ENCODE measurements at regions not wholly inside any gene's neighbourhood (a gene's known extent, or its start where the extent isn't known, plus 50 kb on each side); places are given as distances from the start of the nearest gene placed in this dataset.

GRCh38 chr12:115430636-115431035, 746.7 kb upstream of the TBX3 start:
- no peak for DNase-seq (ENCODE audit: low read depth, low spot score)

- no peak for DNase-seq (ENCODE audit: low read depth, low spot score)
These were observed 742.8 kb upstream of the TBX3 start for GRCh38 chr12:115426732-115427131.

- no peak for DNase-seq (ENCODE audit: low read depth, low spot score)
These were observed 740.0 kb upstream of the TBX3 start for GRCh38 chr12:115424003-115424402.

- DNase-seq (ENCODE audit: low read depth, low spot score), result no peak
These were observed 739.6 kb upstream of the TBX3 start for GRCh38 chr12:115423546-115423987.

- no peak for DNase-seq (ENCODE audit: low read depth, low spot score)
These were observed 739.0 kb upstream of the TBX3 start for GRCh38 chr12:115422845-115423545.

GRCh38 chr12:115421796-115422709, 738.1 kb upstream of the TBX3 start:
- no peak for DNase-seq (ENCODE audit: low read depth, low spot score)

- no peak for DNase-seq (ENCODE audit: low read depth, low spot score)
These were observed 737.4 kb upstream of the TBX3 start for GRCh38 chr12:115421350-115421749.

- no peak for DNase-seq (ENCODE audit: low read depth, low spot score)
These were observed 735.2 kb upstream of the TBX3 start for GRCh38 chr12:115419145-115419646.

- no peak for DNase-seq (ENCODE audit: low read depth, low spot score)
These were observed 733.6 kb upstream of the TBX3 start for GRCh38 chr12:115417610-115418009.

- no peak for DNase-seq (ENCODE audit: low read depth, low spot score)
These were observed 732.9 kb upstream of the TBX3 start for GRCh38 chr12:115416869-115417268.

- DNase-seq (ENCODE audit: low read depth, low spot score), result no peak
These were observed 729.7 kb upstream of the TBX3 start for GRCh38 chr12:115413626-115414025.

- no peak for DNase-seq (ENCODE audit: low read depth, low spot score)
These were observed 728.9 kb upstream of the TBX3 start for GRCh38 chr12:115412831-115413230.

- peak; percentile 40 for DNase-seq (ENCODE audit: low read depth, low spot score)
These were observed 727.1 kb upstream of the TBX3 start for GRCh38 chr12:115411121-115411520.

- no peak for DNase-seq (ENCODE audit: low read depth, low spot score)
These were observed 724.7 kb upstream of the TBX3 start for GRCh38 chr12:115408642-115409041.

- no peak for DNase-seq (ENCODE audit: low read depth, low spot score)
These were observed 723.7 kb upstream of the TBX3 start for GRCh38 chr12:115407723-115408122.

GRCh38 chr12:115407036-115407435, 723.1 kb upstream of the TBX3 start:
- DNase-seq (ENCODE audit: low read depth, low spot score), result no peak

GRCh38 chr12:115405471-115405860, 721.5 kb upstream of the TBX3 start:
- DNase-seq (ENCODE audit: low read depth, low spot score), result no peak

- no peak for DNase-seq (ENCODE audit: low read depth, low spot score)
These were observed 720.9 kb upstream of the TBX3 start for GRCh38 chr12:115404761-115405470.

GRCh38 chr12:115403689-115404088, 719.7 kb upstream of the TBX3 start:
- DNase-seq (ENCODE audit: low read depth, low spot score), result no peak

- DNase-seq (ENCODE audit: low read depth, low spot score), result no peak
These were observed 719.3 kb upstream of the TBX3 start for GRCh38 chr12:115403253-115403652.

GRCh38 chr12:115402443-115403180, 718.6 kb upstream of the TBX3 start:
- no peak for DNase-seq (ENCODE audit: low read depth, low spot score)

Measured in smooth muscle cell of the brain vasculature (primary cell).